Neuronal stem cell (in vitro differentiated cells): ENCODE measurements at regions not wholly inside any gene's neighbourhood (a gene's known extent, or its start where the extent isn't known, plus 50 kb on each side); places are given as distances from the start of the nearest gene placed in this dataset.

Experiments used
- DNase-seq: peaks from one replicate; pipeline ENCODE4 v3.0.0-alpha.2; 2013; ENCODE audit warnings: low spot score
- H2AFZ ChIP-seq: one replicate; pipeline ENCODE4 v1.6.1; 2013; ENCODE audit warnings: mild to moderate bottlenecking, low read length, inconsistent platforms
- H2AK5ac ChIP-seq: 2 replicates; pipeline ENCODE4 v1.6.1; 2013; ENCODE audit warnings: low read depth, mild to moderate bottlenecking, inconsistent platforms, low read length, moderate library complexity, mixed read lengths
- H2BK120ac ChIP-seq: 2 replicates; pipeline ENCODE4 v1.6.1; 2013; ENCODE audit warnings: low read depth, mild to moderate bottlenecking, inconsistent platforms, low read length, moderate library complexity, mixed read lengths
- H2BK12ac ChIP-seq: one replicate; pipeline ENCODE4 v1.6.1; 2013; ENCODE audit warnings: low read length, inconsistent platforms
- H2BK15ac ChIP-seq: 2 replicates; pipeline ENCODE4 v1.6.1; 2013; ENCODE audit warnings: mild to moderate bottlenecking, low read length, inconsistent platforms, mixed read lengths
- H2BK5ac ChIP-seq: one replicate; pipeline ENCODE4 v1.6.1; 2013; ENCODE audit warnings: inconsistent platforms, mild to moderate bottlenecking, low read length, moderate library complexity
- H3K14ac ChIP-seq: one replicate; pipeline ENCODE4 v1.6.1; 2013; ENCODE audit warnings: low read length, inconsistent platforms
- H3K18ac ChIP-seq: 2 replicates; pipeline ENCODE4 v1.6.1; 2013; ENCODE audit warnings: low read length, inconsistent platforms
- H3K23ac ChIP-seq: 2 replicates; pipeline ENCODE4 v1.6.1; 2013; ENCODE audit warnings: low read depth, mild to moderate bottlenecking, mixed read lengths, low read length, inconsistent platforms; ENCODE audit not compliant: poor library complexity
- H3K27ac ChIP-seq: replicated peaks from 3 replicates; pipeline ENCODE4 v1.5.1; 2013; ENCODE audit warnings: low read length, inconsistent platforms
- H3K27me3 ChIP-seq, 3 experiments: 2 replicates each; pipeline ENCODE4 v1.6.1; 2013; ENCODE audit warnings: low read length in 3 of 3, mild to moderate bottlenecking in 2 of 3, inconsistent platforms in 1 of 3, low read depth in 1 of 3, mixed read lengths in 1 of 3, moderate library complexity in 1 of 3; ENCODE audit not compliant: control insufficient read depth in 3 of 3, insufficient read depth in 3 of 3
- H3K36me3 ChIP-seq, 2 donors: replicated peaks in 1 of 2; 2 replicates each; pipeline ENCODE4 v1.6.1; 2013; ENCODE audit warnings: low read length in 2 of 2; ENCODE audit not compliant: control insufficient read depth in 2 of 2, insufficient read depth in 2 of 2
- H3K4ac ChIP-seq: 2 replicates; pipeline ENCODE4 v1.6.1; 2013; ENCODE audit warnings: inconsistent platforms, mild to moderate bottlenecking, low read length, moderate library complexity
- H3K4me1 ChIP-seq, 2 donors: 1 replicate in 1 of 2; 2 replicates in 1 of 2; pipeline ENCODE4 v1.6.1; 2013; ENCODE audit warnings: low read length in 2 of 2, low read depth in 1 of 2; ENCODE audit not compliant: control insufficient read depth in 2 of 2, insufficient read depth in 1 of 2
- H3K4me2 ChIP-seq: one replicate; pipeline ENCODE4 v1.6.1; 2013; ENCODE audit warnings: mild to moderate bottlenecking, low read length, inconsistent platforms; ENCODE audit not compliant: insufficient read depth, poor library complexity, severe bottlenecking
- H3K4me3 ChIP-seq, 2 donors: 2 replicates each; pipeline ENCODE4 v1.5.1; 2013; ENCODE audit warnings: low read length in 2 of 2, mild to moderate bottlenecking in 2 of 2, inconsistent platforms in 1 of 2, moderate library complexity in 1 of 2
- H3K79me1 ChIP-seq: one replicate; pipeline ENCODE4 v1.6.1; 2013; ENCODE audit warnings: low read depth, mild to moderate bottlenecking, inconsistent platforms, low read length, moderate library complexity
- H3K9ac ChIP-seq: one replicate; pipeline ENCODE4 v1.6.1; 2013; ENCODE audit warnings: mild to moderate bottlenecking, low read depth, low read length, inconsistent platforms; ENCODE audit not compliant: poor library complexity
- H3K9me3 ChIP-seq, 2 donors: replicated peaks in 1 of 2; 2 replicates each; pipeline versions ENCODE3 to v1.6.1; 2013; ENCODE audit warnings: low read length in 2 of 2, mild to moderate bottlenecking in 2 of 2, inconsistent platforms in 1 of 2, low read depth in 1 of 2, mixed read lengths in 1 of 2, moderate library complexity in 1 of 2; ENCODE audit not compliant: control insufficient read depth in 2 of 2, insufficient read depth in 1 of 2
- H4K8ac ChIP-seq: one replicate; pipeline ENCODE4 v1.6.1; 2013; ENCODE audit warnings: low read depth, mild to moderate bottlenecking, inconsistent platforms, low read length, moderate library complexity
- H4K91ac ChIP-seq: one replicate; pipeline ENCODE4 v1.6.1; 2013; ENCODE audit warnings: low read length, low read depth, mild to moderate bottlenecking, inconsistent platforms; ENCODE audit not compliant: poor library complexity
- WGBS, 2 donors: extraction: QIAGEN DNeasy Blood & Tissue Kit; methylation state at CpG; one replicate each; pipeline ENCODE4 v1.1.7; 2013; ENCODE audit warnings: missing lambda C conversion rate in 2 of 2, mixed read lengths in 1 of 2; ENCODE audit not compliant: insufficient read length in 2 of 2, insufficient replicate concordance in 1 of 2; ENCODE audit errors: extremely low coverage in 2 of 2; 5-methylcytosine and 5-hydroxymethylcytosine counted together

GRCh38 chr6:113281014-113281413 lies 576.1 kb upstream of the MARCKS start:
- Histone ChIP-seq H2BK5ac (no peak overlapping the region), H3K27me3 (no peaks in the 10 kb centered on the region), H3K36me3 (no peaks in the 10 kb centered on the region), H2BK120ac (no peak overlapping the region), H2BK12ac (no peak overlapping the region), H3K4me3 (no peak overlapping the region), H3K9me3 (peaks cover 0 to 7% of the 10 kb centered on the region in 2 donors), H3K18ac (no peak overlapping the region), H3K79me1 (no peaks in the 10 kb centered on the region), H4K8ac (no peak overlapping the region), H4K91ac (no peak overlapping the region), H3K27ac (no peak overlapping the region), H3K4me2 (no peak overlapping the region), H3K4me1 (peaks cover 0 to 6% of the 10 kb centered on the region in 2 donors), H3K9ac (no peak overlapping the region), H3K4ac (no peak overlapping the region), H2AK5ac (no peak overlapping the region), H3K23ac (no peak overlapping the region), H3K14ac (no peak overlapping the region), H2AFZ (peak overlapping the region; percentile 47), H2BK15ac (no peak overlapping the region)
- no peak for DNase-seq

- Histone ChIP-seq H3K4ac (no peak overlapping the region), H3K23ac (no peak overlapping the region), H3K79me1 (no peaks in the 10 kb centered on the region), H2BK120ac (no peak overlapping the region), H3K14ac (no peak overlapping the region), H2AK5ac (no peak overlapping the region), H2AFZ (peak overlapping the region; percentile 47), H2BK5ac (no peak overlapping the region), H3K4me3 (no peak overlapping the region), H4K91ac (no peak overlapping the region), H3K4me2 (no peak overlapping the region), H3K27me3 (no peaks in the 10 kb centered on the region), H3K27ac (no peak overlapping the region), H2BK15ac (no peak overlapping the region), H3K36me3 (no peaks in the 10 kb centered on the region), H3K9me3 (peaks cover 0 to 11% of the 10 kb centered on the region in 2 donors), H3K18ac (no peak overlapping the region), H3K9ac (no peak overlapping the region), H4K8ac (no peak overlapping the region), H2BK12ac (no peak overlapping the region), H3K4me1 (peaks cover 0 to 6% of the 10 kb centered on the region in 2 donors)
- DNase-seq = no peak
- no CpG with 5 or more reads among the region's 1 CpG for WGBS, 2 donors
Observed at GRCh38 chr6:113281431-113281830, 575.7 kb upstream of the MARCKS start.

GRCh38 chr6:113287396-113287795 lies 569.7 kb upstream of the MARCKS start:
- H4K91ac ChIP-seq = no peak overlapping the region
- H2BK12ac ChIP-seq = no peak overlapping the region
- H3K27me3 ChIP-seq = no peaks in the 10 kb centered on the region
- H3K9ac ChIP-seq = no peak overlapping the region
- H3K4me1 ChIP-seq = no peaks in the 10 kb centered on the region
- no peak overlapping the region for H2BK120ac ChIP-seq
- no peak overlapping the region for H4K8ac ChIP-seq
- no CpG with 5 or more reads among the region's 2 CpGs for WGBS, 2 donors
- H3K14ac ChIP-seq = no peak overlapping the region
- H3K4ac ChIP-seq = no peak overlapping the region
- no peaks in the 10 kb centered on the region for H3K79me1 ChIP-seq
- DNase-seq = no peak
- no peak overlapping the region for H2BK5ac ChIP-seq
- H3K23ac ChIP-seq = no peak overlapping the region
- no peaks in the 10 kb centered on the region for H3K36me3 ChIP-seq
- H2AK5ac ChIP-seq = no peak overlapping the region
- H2AFZ ChIP-seq = no peak overlapping the region
- no peak overlapping the region for H2BK15ac ChIP-seq
- no peak overlapping the region for H3K27ac ChIP-seq
- H3K9me3 ChIP-seq = peaks cover 2 to 23% of the 10 kb centered on the region in 2 donors
- no peak overlapping the region for H3K18ac ChIP-seq
- H3K4me2 ChIP-seq = no peak overlapping the region
- H3K4me3 ChIP-seq = no peak overlapping the region

GRCh38 chr6:113288409-113288808 lies 568.7 kb upstream of the MARCKS start:
- no peak overlapping the region for H2AK5ac ChIP-seq
- no peak overlapping the region for H3K4me3 ChIP-seq
- no peak overlapping the region for H2AFZ ChIP-seq
- DNase-seq = no peak
- H3K79me1 ChIP-seq = no peaks in the 10 kb centered on the region
- no peak overlapping the region for H3K14ac ChIP-seq
- no peak overlapping the region for H2BK5ac ChIP-seq
- WGBS, 2 donors = no CpG with 5 or more reads among the region's 1 CpG
- no peak overlapping the region for H3K9ac ChIP-seq
- no peak overlapping the region for H3K27ac ChIP-seq
- H2BK12ac ChIP-seq = no peak overlapping the region
- no peaks in the 10 kb centered on the region for H3K4me1 ChIP-seq
- H3K27me3 ChIP-seq = no peaks in the 10 kb centered on the region
- no peak overlapping the region for H3K23ac ChIP-seq
- no peak overlapping the region for H4K91ac ChIP-seq
- H3K18ac ChIP-seq = no peak overlapping the region
- H2BK120ac ChIP-seq = no peak overlapping the region
- peaks cover 2 to 23% of the 10 kb centered on the region in 2 donors for H3K9me3 ChIP-seq
- no peaks in the 10 kb centered on the region for H3K36me3 ChIP-seq
- no peak overlapping the region for H2BK15ac ChIP-seq
- H3K4ac ChIP-seq = no peak overlapping the region
- no peak overlapping the region for H3K4me2 ChIP-seq
- H4K8ac ChIP-seq = no peak overlapping the region
